Aorta (tissue), 5 donors: ENCODE measurements at regions not wholly inside any gene's neighbourhood (a gene's known extent, or its start where the extent isn't known, plus 50 kb on each side); places are given as distances from the start of the nearest gene placed in this dataset.

Experiments
- ATAC-seq: fragments of 200-7000 bp; cut with Tn5 transposase; one replicate; pipeline ENCODE4 v1.9.1; 2022; ENCODE audit warnings: moderate library complexity; ENCODE audit not compliant: low FRiP score
- DNase-seq, 2 donors: peaks; one replicate each; pipeline ENCODE4 v3.0.0-alpha.2; 2020
- H3K27ac ChIP-seq, 2 donors: one replicate each; pipeline ENCODE4 v1.5.1; 2013; ENCODE audit warnings: low read length in 2 of 2, mild to moderate bottlenecking in 2 of 2, moderate library complexity in 2 of 2, control low read depth in 1 of 2, inconsistent platforms in 1 of 2, low read depth in 1 of 2
- H3K27me3 ChIP-seq, 2 donors: one replicate each; pipeline ENCODE4 v1.6.1; 2013; ENCODE audit warnings: control low read depth in 1 of 2, low read length in 1 of 2, mild to moderate bottlenecking in 1 of 2, moderate library complexity in 1 of 2; ENCODE audit not compliant: insufficient read depth in 2 of 2, control insufficient read depth in 1 of 2
- H3K36me3 ChIP-seq, 2 donors: one replicate each; pipeline ENCODE4 v1.6.1; 2013; ENCODE audit warnings: control low read depth in 1 of 2, low read length in 1 of 2, mild to moderate bottlenecking in 1 of 2; ENCODE audit not compliant: insufficient read depth in 2 of 2, control insufficient read depth in 1 of 2
- H3K4me1 ChIP-seq, 2 donors: one replicate each; pipeline ENCODE4 v1.6.1; 2013; ENCODE audit warnings: low read length in 2 of 2, control low read depth in 1 of 2, mild to moderate bottlenecking in 1 of 2, moderate library complexity in 1 of 2; ENCODE audit not compliant: insufficient read depth in 2 of 2, control insufficient read depth in 1 of 2
- H3K4me3 ChIP-seq, 2 donors: one replicate each; pipeline ENCODE4 v1.5.1; 2013; ENCODE audit warnings: low read length in 2 of 2, control low read depth in 1 of 2, mild to moderate bottlenecking in 1 of 2
- H3K9me3 ChIP-seq: one replicate; pipeline ENCODE4 v1.6.1; 2013; ENCODE audit warnings: mild to moderate bottlenecking, low read length; ENCODE audit not compliant: control insufficient read depth
- WGBS, 2 donors: extraction: QIAGEN DNeasy Blood & Tissue Kit; methylation state at CpG; one replicate each; pipeline ENCODE4 v1.1.7; 2013; 5-methylcytosine and 5-hydroxymethylcytosine counted together
- intact Hi-C, 2 donors: fragments of 100-400 bp; cut with DNase I; formaldehyde crosslinking; loops; one replicate each; pipeline versions ENCODE4 v1.14.2 to v1.15.0; 2022
- donor health status: healthy with polysubstance abuse.
- donor health status: Bipolar disorder and iron deficiency.
- donor health status: DM: no; HTN: no; CAD: no.
- donor health status: DM: no; HTN: no; CAD: no.
- donor health status: DM: yes; HTN: yes; CAD: no.

DNA sequence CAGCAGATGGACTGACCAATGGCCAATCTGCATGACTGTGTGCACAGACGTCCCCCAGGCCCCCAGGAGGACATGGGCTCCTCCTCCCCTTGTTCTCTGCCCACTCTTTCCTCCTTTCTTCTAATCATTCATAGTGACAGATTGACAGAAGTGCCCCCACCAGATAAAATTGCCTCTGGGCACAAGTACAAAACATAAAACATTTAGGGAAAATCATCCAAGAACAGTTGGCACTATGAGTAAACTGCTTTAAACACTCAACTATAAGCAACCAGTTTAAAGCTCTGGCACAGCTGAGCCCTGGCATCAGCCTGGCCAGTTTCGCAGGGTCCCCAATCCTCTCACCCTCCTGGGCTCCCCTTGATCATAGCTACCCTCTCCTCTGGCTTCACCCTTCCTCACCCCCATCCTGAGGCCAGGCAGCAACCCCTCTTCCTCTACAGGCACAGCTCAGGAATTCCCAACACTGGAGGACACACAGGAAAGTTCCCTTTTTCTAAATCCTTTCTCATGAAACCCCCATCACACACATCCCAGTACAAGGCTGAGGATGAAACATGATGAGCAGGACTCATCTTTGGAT lies 232.9 kb downstream of the BUD13 start:
- Histone ChIP-seq H3K9me3 (peaks cover 4% of the 10 kb centered on the region), H3K4me1 (no peaks in the 10 kb centered on the region), H3K4me3 (no peak overlapping the region), H3K27me3 (no peaks in the 10 kb centered on the region), H3K36me3 (no peaks in the 10 kb centered on the region), H3K27ac (no peak overlapping the region)
- WGBS, 2 donors = 16 to 17% methylated on average over 2 of the region's 2 CpGs
- DNase-seq (peak in 1 of 2 donors; percentile 16), ATAC-seq (no peak)
- intact Hi-C loops = no loop called here

DNA sequence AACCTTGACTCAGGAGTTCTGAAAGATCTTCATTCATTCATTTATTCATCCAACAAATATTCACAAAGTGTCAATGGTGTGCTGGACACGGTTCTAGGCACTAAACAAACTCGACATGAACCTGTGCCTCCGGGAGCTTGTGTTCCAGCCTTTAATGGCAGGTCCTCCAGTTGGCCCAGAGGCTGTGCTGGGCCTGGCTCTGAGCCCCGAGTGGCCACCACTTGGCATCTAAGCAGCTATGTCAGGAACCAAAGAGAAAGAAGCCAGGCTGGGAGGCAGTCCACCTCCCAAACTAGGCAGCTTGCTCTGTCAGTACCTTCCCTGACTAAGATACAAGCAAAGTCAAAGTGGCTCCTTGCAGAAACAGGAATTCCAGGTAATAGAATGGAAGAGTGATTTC lies 233.6 kb downstream of the BUD13 start:
- intact Hi-C loops = no loop called here
- Histone ChIP-seq H3K4me3 (no peak overlapping the region), H3K4me1 (no peaks in the 10 kb centered on the region), H3K27ac (no peak overlapping the region), H3K9me3 (peaks cover 4% of the 10 kb centered on the region), H3K36me3 (no peaks in the 10 kb centered on the region), H3K27me3 (no peaks in the 10 kb centered on the region)
- DNase-seq (peak in 1 of 2 donors; percentile 44), ATAC-seq (no peak)
- 51 to 56% methylated on average over 4 of the region's 4 CpGs for WGBS, 2 donors

DNA sequence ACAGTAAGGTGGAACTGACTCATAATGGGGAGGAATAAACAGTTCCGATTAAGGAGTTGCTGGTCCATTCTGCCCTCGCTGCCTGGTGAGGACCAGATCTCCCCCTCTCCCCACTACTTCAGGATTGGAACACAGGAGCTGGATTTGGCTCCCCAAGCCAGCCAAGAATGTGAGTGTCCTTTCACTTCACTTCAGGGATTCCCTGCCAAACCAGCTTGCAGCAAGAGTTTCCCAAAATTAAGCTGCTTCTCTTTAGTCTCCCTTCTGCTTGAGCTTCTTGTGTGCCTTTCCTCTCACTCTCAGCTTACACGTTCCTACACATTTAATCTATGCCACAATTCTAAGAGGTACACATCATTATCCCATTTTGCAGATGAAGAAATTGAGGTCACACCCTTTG lies 234.1 kb downstream of the BUD13 start:
- no peak for ATAC-seq
- Histone ChIP-seq H3K27ac (no peak overlapping the region), H3K9me3 (peaks cover 4% of the 10 kb centered on the region), H3K4me1 (no peaks in the 10 kb centered on the region), H3K27me3 (no peaks in the 10 kb centered on the region), H3K4me3 (no peak overlapping the region), H3K36me3 (no peaks in the 10 kb centered on the region)
- 70 to 71% methylated on average over 3 of the region's 3 CpGs for WGBS, 2 donors
- peak in 1 of 2 donors; percentile 20 for DNase-seq
- intact Hi-C loops = no loop called here

DNA sequence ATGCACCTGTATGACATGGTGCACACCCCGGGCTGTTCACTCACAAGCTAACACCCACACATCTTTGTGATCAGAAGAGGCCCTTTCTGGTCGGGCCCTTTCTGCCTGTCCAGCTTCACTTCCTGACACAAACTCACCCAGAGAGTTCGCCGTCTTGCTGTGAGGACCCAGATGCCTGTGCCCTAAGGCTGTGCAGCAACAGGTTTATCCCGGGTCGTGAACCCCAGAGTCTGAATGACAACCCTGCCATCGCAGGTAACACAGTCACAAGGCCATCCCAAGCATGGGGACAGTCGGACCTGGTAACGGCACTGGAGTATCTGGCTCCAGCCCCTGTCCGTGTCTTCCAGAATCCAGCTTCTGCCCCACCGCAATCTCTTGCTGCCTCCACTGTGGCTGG lies 235.1 kb downstream of the BUD13 start:
- H3K27ac ChIP-seq = no peak overlapping the region
- peaks cover 4% of the 10 kb centered on the region for H3K9me3 ChIP-seq
- H3K4me3 ChIP-seq = no peak overlapping the region
- ATAC-seq = no peak
- intact Hi-C loops = no loop called here
- no peaks in the 10 kb centered on the region for H3K36me3 ChIP-seq
- H3K27me3 ChIP-seq = no peaks in the 10 kb centered on the region
- WGBS, 2 donors = 78 to 82% methylated on average over 11 of the region's 11 CpGs
- peak in 1 of 2 donors; percentile 50 for DNase-seq
- no peaks in the 10 kb centered on the region for H3K4me1 ChIP-seq

DNA sequence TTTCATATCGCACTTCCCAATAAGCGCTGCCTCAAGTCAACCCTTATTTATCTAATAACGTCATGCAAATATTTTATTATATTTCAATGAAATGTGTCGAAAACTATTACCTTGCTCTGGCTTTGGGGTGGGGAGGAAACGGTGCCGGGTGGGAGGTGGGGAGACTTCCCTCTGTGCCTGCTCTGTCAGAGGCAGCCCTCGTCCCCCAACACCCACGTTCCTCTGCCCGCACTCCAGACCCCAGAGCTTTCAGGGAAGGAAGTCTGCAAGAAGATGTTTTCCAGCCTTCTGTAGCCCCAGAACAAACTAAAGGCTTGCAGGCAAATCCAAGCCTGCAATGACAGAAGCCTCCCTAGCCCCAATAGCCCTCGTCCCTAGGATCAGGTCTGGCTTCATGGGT lies 235.7 kb downstream of the BUD13 start:
- Histone ChIP-seq H3K4me3 (no peak overlapping the region), H3K27ac (no peak overlapping the region), H3K4me1 (no peaks in the 10 kb centered on the region), H3K27me3 (no peaks in the 10 kb centered on the region), H3K36me3 (no peaks in the 10 kb centered on the region), H3K9me3 (peaks cover 4% of the 10 kb centered on the region)
- peak; percentile 7 to 19 for DNase-seq
- no peak for ATAC-seq
- intact Hi-C loops = no loop called here
- WGBS, 2 donors = 74 to 83% methylated on average over 10 of the region's 10 CpGs

DNA sequence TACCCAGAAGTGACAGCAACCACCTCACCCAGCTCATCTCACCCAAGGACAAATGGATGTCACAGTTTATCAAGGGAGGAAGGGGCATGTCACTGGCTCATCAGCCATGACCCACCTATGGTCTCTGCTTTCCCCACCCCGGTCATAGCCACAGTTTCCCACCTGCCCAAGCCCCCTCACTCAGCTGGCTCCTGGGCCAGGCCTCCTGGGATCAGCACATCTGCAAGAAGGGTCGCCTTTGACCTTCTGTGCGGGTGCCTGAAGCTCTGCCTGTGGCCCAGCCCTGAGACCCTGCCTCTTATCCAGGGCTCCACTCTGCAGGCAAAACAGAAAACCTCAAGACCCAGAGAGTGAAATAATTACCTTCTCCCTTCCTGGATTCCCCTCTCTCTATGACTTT lies 236.4 kb downstream of the BUD13 start:
- DNase-seq (peak; percentile 13 to 28), ATAC-seq (no peak)
- intact Hi-C loops = no loop called here
- Histone ChIP-seq H3K36me3 (no peaks in the 10 kb centered on the region), H3K27ac (no peak overlapping the region), H3K27me3 (no peaks in the 10 kb centered on the region), H3K9me3 (peaks cover 4% of the 10 kb centered on the region), H3K4me3 (no peak overlapping the region), H3K4me1 (no peaks in the 10 kb centered on the region)
- 68 to 73% methylated on average over 3 of the region's 3 CpGs for WGBS, 2 donors

DNA sequence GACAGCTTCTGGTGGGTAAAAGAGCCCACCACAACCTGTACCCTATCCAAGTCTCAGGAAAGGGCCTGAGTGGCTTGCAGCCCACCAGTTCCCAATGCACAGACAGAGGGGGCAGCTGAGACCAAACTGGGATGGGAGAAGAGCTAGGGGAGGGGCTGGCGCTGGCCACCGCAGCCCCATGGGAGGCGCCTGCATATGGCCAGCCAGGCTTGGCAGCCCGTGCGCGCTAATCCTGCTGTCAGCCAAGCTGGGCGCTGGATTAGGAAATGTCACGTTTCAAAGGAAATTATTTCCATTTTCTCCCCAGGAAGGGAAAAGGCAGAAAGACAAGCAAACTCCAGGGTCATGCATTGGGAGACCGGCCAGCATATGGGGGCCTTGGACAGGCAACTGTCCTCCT lies 236.8 kb downstream of the BUD13 start:
- Histone ChIP-seq H3K27me3 (no peaks in the 10 kb centered on the region), H3K9me3 (peaks cover 3% of the 10 kb centered on the region), H3K27ac (no peak overlapping the region), H3K4me1 (no peaks in the 10 kb centered on the region), H3K4me3 (no peak overlapping the region), H3K36me3 (no peaks in the 10 kb centered on the region)
- WGBS, 2 donors = 51 to 55% methylated on average over 9 of the region's 9 CpGs
- DNase-seq (peak; percentile 12), ATAC-seq (no peak)
- intact Hi-C loops = no loop called here

DNA sequence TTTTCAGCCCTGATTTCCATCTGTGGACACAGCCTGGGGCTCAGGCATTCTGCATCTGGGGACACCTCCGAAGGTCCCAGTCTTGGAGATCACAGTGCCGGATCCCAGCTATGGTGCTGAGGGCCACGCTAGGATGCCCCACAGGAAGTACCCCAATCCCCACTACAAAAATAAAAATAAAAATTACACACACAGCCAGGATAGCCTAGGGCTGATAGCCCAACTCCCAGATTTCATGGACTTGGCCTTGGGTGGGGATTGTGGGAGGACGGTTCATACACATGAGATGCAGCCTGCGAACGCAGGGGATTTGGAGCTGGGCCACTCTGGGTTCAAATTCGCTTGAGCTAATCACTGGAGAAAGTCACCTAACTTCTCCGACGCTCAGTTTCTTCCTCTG lies 237.7 kb downstream of the BUD13 start:
- DNase-seq (peak; percentile 17 to 32), ATAC-seq (no peak)
- H3K27ac ChIP-seq = no peak overlapping the region
- WGBS, 2 donors = 89% methylated on average over 9 of the region's 9 CpGs
- no peak overlapping the region for H3K4me3 ChIP-seq
- no peaks in the 10 kb centered on the region for H3K36me3 ChIP-seq
- H3K9me3 ChIP-seq = peaks cover 5% of the 10 kb centered on the region
- intact Hi-C loops = no loop called here
- H3K27me3 ChIP-seq = no peaks in the 10 kb centered on the region
- no peaks in the 10 kb centered on the region for H3K4me1 ChIP-seq

DNA sequence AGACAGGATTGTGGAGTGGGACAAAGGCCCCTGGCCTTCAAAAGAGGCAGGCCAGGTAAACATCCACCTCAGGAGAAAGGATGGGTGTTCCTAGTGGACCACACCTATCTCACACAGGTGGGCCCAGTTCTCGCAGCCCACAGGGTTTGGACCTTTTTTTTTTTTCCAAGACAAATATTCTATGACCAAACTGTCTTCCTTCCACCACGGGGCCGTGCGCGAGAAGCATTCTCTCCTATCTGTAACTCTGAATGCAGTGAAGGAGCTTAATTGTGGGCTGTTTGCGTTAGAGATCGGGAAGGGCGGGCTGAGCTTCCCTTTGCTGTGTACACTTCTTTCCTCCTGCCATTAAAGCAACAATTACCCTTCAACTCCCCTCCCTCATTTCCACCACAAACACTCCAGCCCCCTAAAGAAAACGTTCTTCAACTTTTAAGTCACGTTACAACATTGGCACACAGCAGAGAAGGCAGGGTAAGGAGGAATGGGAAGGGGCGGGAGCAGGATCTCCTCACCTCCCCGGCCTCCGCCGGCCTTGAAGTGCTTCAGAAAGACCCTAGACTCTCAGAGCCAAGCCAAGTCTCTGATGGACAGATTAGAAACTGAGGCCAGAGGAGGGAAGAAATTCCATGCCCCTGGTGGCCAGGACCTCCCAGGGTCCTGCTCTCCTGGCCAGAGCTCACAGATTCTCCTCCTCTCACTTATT lies 238.4 kb downstream of the BUD13 start:
- DNase-seq (peak in 1 of 2 donors; percentile 32), ATAC-seq (no peak)
- Histone ChIP-seq H3K4me1 (no peaks in the 10 kb centered on the region), H3K27ac (no peak overlapping the region), H3K4me3 (no peak overlapping the region), H3K36me3 (no peaks in the 10 kb centered on the region), H3K9me3 (peaks cover 7% of the 10 kb centered on the region), H3K27me3 (peaks cover 0 to 3% of the 10 kb centered on the region in 2 donors)
- WGBS, 2 donors = 53 to 55% methylated on average over 14 of the region's 14 CpGs
- intact Hi-C loops = no loop called here
